Stimulated activated CD4-positive, alpha-beta T cell treated with anti-CD3 and anti-CD28 coated beads, Interleukin-12 subunit alpha, Interleukin-12 subunit beta, amount 100 ng/mL, for 48 hours (primary cell): ENCODE measurements at regions not wholly inside any gene's neighbourhood (a gene's known extent, or its start where the extent isn't known, plus 50 kb on each side); places are given as distances from the start of the nearest gene placed in this dataset.
"Not testable (repeated sequence)": the region's sequence is repeated elsewhere in the genome, so short reads cannot be mapped to it uniquely, and the experiment has no call there.

Experiments
- DNase-seq, 3 donors: peaks; one replicate each; pipeline ENCODE4 v3.0.0-alpha.2; 2020; ENCODE audit warnings: low read depth in 2 of 3, low spot score in 1 of 3

DNA sequence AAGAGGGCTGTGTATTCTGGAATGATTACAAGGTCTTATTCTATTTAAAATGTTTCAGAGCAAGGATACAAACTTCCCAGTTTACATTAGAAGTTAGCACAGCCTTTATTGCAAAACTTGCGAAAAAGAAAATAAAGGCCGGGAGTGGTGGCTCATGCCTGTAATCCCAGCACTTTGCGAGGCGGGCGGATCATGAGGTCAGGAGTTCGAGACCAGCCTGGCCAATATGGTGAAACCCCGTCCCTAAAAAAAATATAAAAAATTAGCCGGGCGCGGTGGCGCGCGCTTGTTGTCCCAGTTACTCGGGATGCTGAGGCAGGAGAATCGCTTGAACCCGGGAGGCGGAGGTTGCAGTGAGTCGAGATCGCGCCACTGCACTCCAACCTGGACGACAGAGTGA is 87.1 kb downstream of the TRIM27 start:
- not testable (repeated sequence) for DNase-seq

DNA sequence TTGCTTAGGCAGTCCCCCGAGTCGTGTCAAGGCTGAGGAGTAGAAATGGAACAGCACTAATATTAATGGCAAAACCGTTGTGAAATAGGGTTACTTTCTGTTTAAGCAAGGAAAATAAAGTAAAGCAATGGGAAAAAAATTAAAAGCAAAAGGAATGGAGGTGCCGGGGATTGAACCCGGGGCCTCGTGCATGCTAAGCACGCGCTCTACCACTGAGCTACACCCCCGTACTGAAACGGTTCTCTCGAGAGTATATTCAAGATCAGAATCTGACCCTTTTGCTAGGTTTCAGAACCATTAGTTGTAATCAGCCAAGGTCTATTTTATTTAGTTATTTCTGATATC is 85.5 kb downstream of the TRIM27 start:
- DNase-seq: peak; percentile 33 to 91 (median 50)

DNA sequence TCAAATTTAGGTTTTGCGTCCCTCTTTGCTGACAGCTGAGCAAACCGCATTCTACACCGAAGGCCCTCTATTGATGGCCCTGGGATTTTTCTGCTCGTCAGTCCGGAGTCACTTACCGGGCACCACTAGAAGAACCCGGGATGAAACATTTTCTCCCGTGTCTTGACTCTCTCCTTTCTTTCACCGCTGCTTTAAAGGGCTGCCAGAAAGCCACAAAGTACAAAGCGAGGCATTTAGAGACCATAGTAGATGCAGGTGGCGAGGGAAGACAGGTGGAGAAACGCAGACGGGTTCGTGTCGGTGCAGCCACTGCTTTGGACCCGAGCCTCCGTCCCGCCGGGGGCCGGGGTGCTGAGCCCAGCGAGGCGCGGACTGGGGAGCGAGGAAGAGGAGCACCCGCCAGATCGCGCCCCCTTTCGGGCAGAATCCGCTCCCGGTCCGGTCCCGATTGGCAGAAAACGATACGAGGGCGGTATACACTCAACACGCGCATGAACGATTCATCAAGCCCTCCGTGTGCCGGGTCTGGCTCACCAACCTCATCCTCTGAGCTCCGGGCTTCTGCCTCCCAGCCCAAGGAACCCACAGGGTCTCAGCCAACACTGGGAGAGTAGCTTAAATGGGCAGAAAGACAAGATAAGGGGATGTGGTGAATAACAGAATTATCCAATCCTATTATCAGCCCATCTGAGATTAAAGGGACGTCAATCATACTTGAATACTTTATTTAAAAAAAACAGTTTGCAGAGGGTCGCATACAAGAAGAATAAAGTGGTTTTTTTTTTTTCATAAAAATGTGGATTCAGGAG is 84.9 kb downstream of the TRIM27 start:
- peak; percentile 80 to 86 (median 86) for DNase-seq

DNA sequence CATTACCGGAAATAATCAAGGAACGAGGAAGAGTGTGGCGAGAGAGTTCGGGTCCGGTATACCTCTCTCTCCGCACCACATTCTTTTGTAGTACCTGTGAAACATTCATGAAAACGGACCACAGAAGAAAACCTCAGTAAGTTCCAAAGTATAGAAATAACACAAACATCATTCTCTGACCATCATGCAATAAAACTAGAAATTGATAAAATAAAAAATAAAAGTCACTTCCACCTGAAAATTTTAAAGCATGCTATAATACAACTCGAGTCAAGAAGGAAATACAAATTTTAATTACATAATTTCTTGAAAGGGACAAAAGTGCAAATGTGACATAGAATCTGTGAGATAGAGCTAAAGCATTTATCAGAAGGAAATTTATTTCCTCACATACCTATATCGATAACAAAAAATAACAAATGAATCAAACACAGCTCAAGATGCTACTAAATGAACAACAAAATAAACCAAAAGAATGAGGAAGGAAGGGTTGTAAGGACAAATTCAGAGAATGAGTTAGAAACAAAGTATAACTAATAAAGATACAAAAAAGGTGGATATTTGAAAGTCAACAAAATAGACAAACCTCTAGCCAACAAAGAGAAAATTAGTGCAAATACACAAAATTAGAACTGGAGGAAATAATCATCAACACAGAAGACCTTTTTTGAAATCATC is 84.2 kb downstream of the TRIM27 start:
- no peak for DNase-seq

DNA sequence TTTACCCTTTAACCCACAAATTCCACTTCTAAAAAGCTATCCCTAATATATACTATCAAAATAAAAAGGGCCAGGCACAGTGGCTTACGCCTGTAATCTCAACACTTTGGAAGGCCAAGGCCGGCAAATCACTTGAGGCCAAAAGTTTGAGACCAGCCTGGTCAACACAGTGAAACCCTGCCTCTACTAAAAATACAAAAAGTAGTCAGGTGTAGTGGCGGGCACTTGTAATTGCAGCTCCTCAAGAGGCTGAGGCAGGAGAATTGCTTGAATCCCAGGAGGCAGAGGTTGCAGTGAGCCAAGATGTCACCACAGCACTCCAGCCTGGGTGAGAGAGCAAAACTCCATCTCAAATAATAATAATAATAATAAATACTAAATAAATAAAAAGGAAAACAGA is 82.5 kb downstream of the TRIM27 start:
- DNase-seq: no peak

- DNase-seq: peak in 1 of 3 donors; percentile 22
These were observed 75.0 kb downstream of the TRIM27 start for GRCh38 chr6:28848756-28849155.
